Uterus (tissue), 3 donors: ENCODE measurements at regions not wholly inside any gene's neighbourhood (a gene's known extent, or its start where the extent isn't known, plus 50 kb on each side); places are given as distances from the start of the nearest gene placed in this dataset.
"Not testable (repeated sequence)": the region's sequence is repeated elsewhere in the genome, so short reads cannot be mapped to it uniquely, and the experiment has no call there.

Experiments
- DNase-seq, 2 donors: peaks; one replicate each; pipeline ENCODE4 v3.0.0-alpha.2; 2019 to 2020
- H3K27ac ChIP-seq, 2 donors: fragments of 200-600 bp; sonication (generic); 1 replicate in 1 of 2; 2 replicates in 1 of 2; pipeline ENCODE4 v1.5.1; 2016 to 2018
- H3K27me3 ChIP-seq, 2 donors: fragments of 200-600 bp; sonication (generic); one replicate each; pipeline ENCODE4 v1.5.1; 2018 to 2019; ENCODE audit warnings: control low read depth in 1 of 2
- H3K36me3 ChIP-seq, 2 donors: fragments of 200-600 bp; sonication (generic); one replicate each; pipeline ENCODE4 v1.5.1; 2019; ENCODE audit warnings: control low read depth in 1 of 2
- H3K4me1 ChIP-seq, 2 donors: fragments of 200-600 bp; sonication (generic); one replicate each; pipeline ENCODE4 v1.5.1; 2018 to 2019; ENCODE audit warnings: control low read depth in 1 of 2
- H3K4me3 ChIP-seq, 2 donors: fragments of 200-600 bp; sonication (generic); 1 replicate in 1 of 2; 2 replicates in 1 of 2; pipeline ENCODE4 v1.5.1; 2018 to 2019; ENCODE audit warnings: mild to moderate bottlenecking in 1 of 2
- H3K9me3 ChIP-seq, 2 donors: fragments of 200-600 bp; sonication (generic); one replicate each; pipeline ENCODE4 v1.5.1; 2019; ENCODE audit warnings: control low read depth in 1 of 2
- POLR2A ChIP-seq, 2 donors: fragments of 450-650 bp; IDR thresholded peaks; one replicate each; pipeline ENCODE4 v1.6.1; 2016; ENCODE audit warnings: antibody characterized with exemption in 2 of 2, mild to moderate bottlenecking in 1 of 2, moderate library complexity in 1 of 2
- intact Hi-C: fragments of 100-400 bp; cut with DNase I; formaldehyde crosslinking; loops from one replicate; pipeline ENCODE4 v1.15.1; 2023; ENCODE audit warnings: low total_unique reads
- TF ChIP-seq, protein P1 (sequence below), 4 experiments: fragments of 200-600 bp in 2 of 4; fragments of 450-650 bp in 2 of 4; sonication (generic) in 2 of 4; IDR thresholded peaks; one replicate each; pipeline ENCODE4 v1.5.1; 2016 to 2019; ENCODE audit warnings: antibody characterized with exemption in 4 of 4, mild to moderate bottlenecking in 2 of 4, moderate library complexity in 1 of 4
- donor health status: DM: yes; HTN: yes; CAD: no.

DNA sequence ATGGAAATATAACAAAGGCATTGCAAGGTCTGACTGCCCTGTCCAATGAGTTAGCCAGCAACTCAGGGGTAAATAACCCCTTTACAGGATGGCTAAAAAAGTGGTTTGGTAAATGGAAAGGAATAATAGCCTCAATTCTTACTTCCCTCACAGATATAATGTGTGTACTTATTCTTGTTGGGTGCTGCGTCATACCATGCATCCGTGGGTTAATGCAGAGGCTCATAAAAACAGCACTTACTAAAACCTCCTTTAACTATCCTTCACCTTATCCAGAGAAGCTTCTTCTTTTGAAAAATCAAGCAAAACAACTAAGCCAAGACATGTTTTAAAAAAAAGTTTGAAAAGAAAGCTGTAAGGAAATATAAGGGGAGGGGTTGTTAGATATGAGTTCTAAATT is 301.0 kb downstream of the PAPSS1 start:
- no peak for TF ChIP-seq POLR2A (IDR thresholded peaks at IDR 0.05)
- TF ChIP-seq, protein P1, sequence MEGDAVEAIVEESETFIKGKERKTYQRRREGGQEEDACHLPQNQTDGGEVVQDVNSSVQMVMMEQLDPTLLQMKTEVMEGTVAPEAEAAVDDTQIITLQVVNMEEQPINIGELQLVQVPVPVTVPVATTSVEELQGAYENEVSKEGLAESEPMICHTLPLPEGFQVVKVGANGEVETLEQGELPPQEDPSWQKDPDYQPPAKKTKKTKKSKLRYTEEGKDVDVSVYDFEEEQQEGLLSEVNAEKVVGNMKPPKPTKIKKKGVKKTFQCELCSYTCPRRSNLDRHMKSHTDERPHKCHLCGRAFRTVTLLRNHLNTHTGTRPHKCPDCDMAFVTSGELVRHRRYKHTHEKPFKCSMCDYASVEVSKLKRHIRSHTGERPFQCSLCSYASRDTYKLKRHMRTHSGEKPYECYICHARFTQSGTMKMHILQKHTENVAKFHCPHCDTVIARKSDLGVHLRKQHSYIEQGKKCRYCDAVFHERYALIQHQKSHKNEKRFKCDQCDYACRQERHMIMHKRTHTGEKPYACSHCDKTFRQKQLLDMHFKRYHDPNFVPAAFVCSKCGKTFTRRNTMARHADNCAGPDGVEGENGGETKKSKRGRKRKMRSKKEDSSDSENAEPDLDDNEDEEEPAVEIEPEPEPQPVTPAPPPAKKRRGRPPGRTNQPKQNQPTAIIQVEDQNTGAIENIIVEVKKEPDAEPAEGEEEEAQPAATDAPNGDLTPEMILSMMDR (IDR thresholded peaks at IDR 0.05): no peak
- Histone ChIP-seq H3K27ac (no peak overlapping the region), H3K4me3 (no peak overlapping the region), H3K36me3 (no peaks in the 10 kb centered on the region), H3K9me3 (no peaks in the 10 kb centered on the region), H3K27me3 (no peaks in the 10 kb centered on the region), H3K4me1 (no peaks in the 10 kb centered on the region)
- DNase-seq: no peak
- intact Hi-C loops: no loop called here

GRCh38 chr4:107415490-107415889 is 304.5 kb downstream of the PAPSS1 start:
- H3K36me3 ChIP-seq, H3K27me3 ChIP-seq, H3K4me1 ChIP-seq, H3K9me3 ChIP-seq, H3K27ac ChIP-seq, intact Hi-C loops, H3K4me3 ChIP-seq, DNase-seq: not testable (repeated sequence)

DNA sequence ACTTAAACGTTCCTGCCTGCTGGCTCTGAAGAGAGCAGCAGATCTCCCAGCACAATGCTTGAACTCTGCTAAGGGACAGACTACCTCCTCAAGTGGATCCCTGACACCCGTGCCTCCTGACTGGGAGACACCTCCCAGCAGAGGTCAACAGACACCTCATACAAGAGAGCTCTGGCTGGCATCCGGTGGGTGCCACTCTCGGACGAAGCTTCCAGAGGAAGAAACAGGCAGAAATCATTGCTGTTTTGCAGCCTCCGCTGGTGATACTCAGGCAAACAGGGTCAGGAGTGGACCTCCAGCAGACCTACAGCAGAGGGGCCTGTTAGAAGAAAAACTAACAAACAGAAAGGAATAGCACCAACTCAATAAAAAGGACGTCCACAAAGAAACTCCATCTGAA is 310.2 kb downstream of the PAPSS1 start:
- H3K4me1 ChIP-seq, DNase-seq, H3K4me3 ChIP-seq, H3K27ac ChIP-seq, H3K36me3 ChIP-seq, intact Hi-C loops, H3K27me3 ChIP-seq, H3K9me3 ChIP-seq: not testable (repeated sequence)

GRCh38 chr4:107408968-107409367 is 311.1 kb downstream of the PAPSS1 start:
- intact Hi-C loops: no loop called here
- Histone ChIP-seq H3K9me3 (no peaks in the 10 kb centered on the region), H3K4me3 (no peak overlapping the region), H3K27ac (no peak overlapping the region), H3K4me1 (no peaks in the 10 kb centered on the region), H3K36me3 (no peaks in the 10 kb centered on the region), H3K27me3 (no peaks in the 10 kb centered on the region)
- TF ChIP-seq, protein P1 (IDR thresholded peaks at IDR 0.05): no peak
- no peak for TF ChIP-seq POLR2A (IDR thresholded peaks at IDR 0.05)
- DNase-seq: no peak

GRCh38 chr4:107404591-107405300 is 315.3 kb downstream of the PAPSS1 start:
- Histone ChIP-seq H3K27ac (no peak overlapping the region), H3K9me3 (no peaks in the 10 kb centered on the region), H3K4me1 (no peaks in the 10 kb centered on the region), H3K36me3 (no peaks in the 10 kb centered on the region), H3K27me3 (no peaks in the 10 kb centered on the region), H3K4me3 (no peak overlapping the region)
- intact Hi-C loops: no loop called here
- TF ChIP-seq POLR2A (IDR thresholded peaks at IDR 0.05): no peak
- TF ChIP-seq, protein P1 (IDR thresholded peaks at IDR 0.05): no peak
- no peak for DNase-seq

GRCh38 chr4:107402291-107402690 is 317.7 kb downstream of the PAPSS1 start:
- H3K4me1 ChIP-seq: no peaks in the 10 kb centered on the region
- intact Hi-C loops: no loop called here
- no peak overlapping the region for H3K27ac ChIP-seq
- no peak for DNase-seq
- H3K9me3 ChIP-seq: no peaks in the 10 kb centered on the region
- no peaks in the 10 kb centered on the region for H3K27me3 ChIP-seq
- no peaks in the 10 kb centered on the region for H3K36me3 ChIP-seq
- TF ChIP-seq, protein P1 (IDR thresholded peaks at IDR 0.05): no peak
- TF ChIP-seq POLR2A (IDR thresholded peaks at IDR 0.05): no peak
- no peak overlapping the region for H3K4me3 ChIP-seq
